Lung (tissue), 11 donors: ENCODE measurements at regions not wholly inside any gene's neighbourhood (a gene's known extent, or its start where the extent isn't known, plus 50 kb on each side); places are given as distances from the start of the nearest gene placed in this dataset.

Source experiments
- ATAC-seq: fragments of 200-7000 bp; cut with Tn5 transposase; one replicate; pipeline ENCODE4 v1.9.1; 2020; ENCODE audit warnings: moderate number of reproducible peaks; ENCODE audit not compliant: insufficient read depth, low FRiP score
- DNase-seq, 3 donors: peaks; one replicate each; pipeline ENCODE4 v3.0.0-alpha.2; 2013 to 2017
- H3K27ac ChIP-seq, 2 donors: one replicate each; pipeline ENCODE4 v1.5.1; 2013; ENCODE audit warnings: mild to moderate bottlenecking in 2 of 2, moderate library complexity in 2 of 2, control low read depth in 1 of 2, inconsistent platforms in 1 of 2, low read depth in 1 of 2, low read length in 1 of 2
- H3K27me3 ChIP-seq, 3 donors: one replicate each; pipeline ENCODE4 v1.5.1; 2013; ENCODE audit warnings: low read length in 2 of 3; ENCODE audit not compliant: control insufficient read depth in 3 of 3, insufficient read depth in 3 of 3
- H3K36me3 ChIP-seq, 4 donors: one replicate each; pipeline ENCODE4 v1.5.1; 2013; ENCODE audit warnings: low read length in 4 of 4, mild to moderate bottlenecking in 1 of 4, moderate library complexity in 1 of 4; ENCODE audit not compliant: control insufficient read depth in 4 of 4, insufficient read depth in 4 of 4
- H3K4me1 ChIP-seq, 5 donors: one replicate each; pipeline ENCODE4 v1.5.1; 2013; ENCODE audit warnings: low read length in 5 of 5, mild to moderate bottlenecking in 2 of 5, moderate library complexity in 1 of 5; ENCODE audit not compliant: control insufficient read depth in 5 of 5, insufficient read depth in 5 of 5
- H3K4me3 ChIP-seq: one replicate; pipeline ENCODE4 v1.5.1; 2013; ENCODE audit warnings: mild to moderate bottlenecking, control low read depth, moderate library complexity
- H3K9ac ChIP-seq, 2 donors: one replicate each; pipeline ENCODE4 v1.5.1; 2013; ENCODE audit warnings: low read length in 2 of 2, control low read depth in 1 of 2; ENCODE audit not compliant: insufficient read depth in 1 of 2
- H3K9me3 ChIP-seq, 4 donors: one replicate each; pipeline ENCODE4 v1.5.1; 2013; ENCODE audit warnings: low read length in 3 of 4, mild to moderate bottlenecking in 1 of 4, moderate library complexity in 1 of 4; ENCODE audit not compliant: control insufficient read depth in 4 of 4, insufficient read depth in 3 of 4
- WGBS, 2 donors: extraction: QIAGEN DNeasy Blood & Tissue Kit; methylation state at CpG; one replicate each; pipeline ENCODE4 v1.1.7; 2013; 5-methylcytosine and 5-hydroxymethylcytosine counted together
- TF ChIP-seq, protein P1 (sequence below): IDR thresholded peaks from 2 replicates; pipeline ENCODE4 v1.5.1; 2012; ENCODE audit warnings: mild to moderate bottlenecking; ENCODE audit errors: control extremely low read depth, extremely low read depth
- donor health status: control.
- donor health status: control.
- donor health status: Bipolar disorder and iron deficiency.
- donor health status: healthy.
- donor health status: DM: yes; HTN: yes; CAD: no.

- TF ChIP-seq, protein P1, sequence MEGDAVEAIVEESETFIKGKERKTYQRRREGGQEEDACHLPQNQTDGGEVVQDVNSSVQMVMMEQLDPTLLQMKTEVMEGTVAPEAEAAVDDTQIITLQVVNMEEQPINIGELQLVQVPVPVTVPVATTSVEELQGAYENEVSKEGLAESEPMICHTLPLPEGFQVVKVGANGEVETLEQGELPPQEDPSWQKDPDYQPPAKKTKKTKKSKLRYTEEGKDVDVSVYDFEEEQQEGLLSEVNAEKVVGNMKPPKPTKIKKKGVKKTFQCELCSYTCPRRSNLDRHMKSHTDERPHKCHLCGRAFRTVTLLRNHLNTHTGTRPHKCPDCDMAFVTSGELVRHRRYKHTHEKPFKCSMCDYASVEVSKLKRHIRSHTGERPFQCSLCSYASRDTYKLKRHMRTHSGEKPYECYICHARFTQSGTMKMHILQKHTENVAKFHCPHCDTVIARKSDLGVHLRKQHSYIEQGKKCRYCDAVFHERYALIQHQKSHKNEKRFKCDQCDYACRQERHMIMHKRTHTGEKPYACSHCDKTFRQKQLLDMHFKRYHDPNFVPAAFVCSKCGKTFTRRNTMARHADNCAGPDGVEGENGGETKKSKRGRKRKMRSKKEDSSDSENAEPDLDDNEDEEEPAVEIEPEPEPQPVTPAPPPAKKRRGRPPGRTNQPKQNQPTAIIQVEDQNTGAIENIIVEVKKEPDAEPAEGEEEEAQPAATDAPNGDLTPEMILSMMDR: no peak
- Histone ChIP-seq H3K9ac (no peak overlapping the region), H3K9me3 (peaks cover 0 to 8% (median 5%) of the 10 kb centered on the region in 4 donors), H3K4me3 (no peak overlapping the region), H3K36me3 (no peaks in the 10 kb centered on the region), H3K27me3 (no peaks in the 10 kb centered on the region), H3K4me1 (no peaks in the 10 kb centered on the region), H3K27ac (no peak overlapping the region)
- ATAC-seq (no peak), DNase-seq (no peak)
- WGBS, 2 donors: 94 to 98% methylated on average over 20 to 27 of the region's 27 CpGs
Measured at GRCh38 chr9:80185112-80185738, 613.5 kb downstream of the TLE4 start.

GRCh38 chr9:80177949-80178480 lies 606.2 kb downstream of the TLE4 start:
- Histone ChIP-seq H3K4me1 (peaks cover 0 to 8% (median 0%) of the 10 kb centered on the region in 5 donors), H3K27ac (no peak overlapping the region), H3K9ac (no peak overlapping the region), H3K27me3 (no peaks in the 10 kb centered on the region), H3K4me3 (no peak overlapping the region), H3K36me3 (no peaks in the 10 kb centered on the region), H3K9me3 (peaks cover 0 to 8% (median 7%) of the 10 kb centered on the region in 4 donors)
- WGBS, 2 donors: 75 to 80% methylated on average over 2 of the region's 2 CpGs
- TF ChIP-seq, protein P1: no peak
- ATAC-seq (no peak), DNase-seq (no peak)

- 0 to 3% methylated on average over 1 of the region's 1 CpG for WGBS, 2 donors
- Histone ChIP-seq H3K9me3 (peaks cover 0 to 5% (median 0%) of the 10 kb centered on the region in 4 donors), H3K4me3 (no peak overlapping the region), H3K27me3 (no peaks in the 10 kb centered on the region), H3K36me3 (no peaks in the 10 kb centered on the region), H3K27ac (no peak overlapping the region), H3K9ac (no peak overlapping the region), H3K4me1 (peaks cover 0 to 8% (median 0%) of the 10 kb centered on the region in 5 donors)
- DNase-seq: peak in 2 of 3 donors; percentile 74 to 77
- TF ChIP-seq, protein P1: peak; percentile 53
- ATAC-seq: no peak
Measured at GRCh38 chr9:80175286-80176150, 603.8 kb downstream of the TLE4 start.
